H1 (cell line): ENCODE measurements at regions not wholly inside any gene's neighbourhood (a gene's known extent, or its start where the extent isn't known, plus 50 kb on each side); places are given as distances from the start of the nearest gene placed in this dataset.

Experiments
- ATF3 ChIP-seq: IDR thresholded peaks from 2 replicates; pipeline ENCODE4 v1.6.1; 2011; ENCODE audit warnings: low read depth, mild to moderate bottlenecking, low read length; ENCODE audit not compliant: insufficient read depth
- CTCF ChIP-seq, 3 experiments: IDR thresholded peaks; 1 replicate in 2 of 3; 2 replicates in 1 of 3; pipeline versions ENCODE4 v1.5.1 to v1.6.1; 2011; ENCODE audit warnings: low read length in 3 of 3, mild to moderate bottlenecking in 3 of 3, inconsistent platforms in 2 of 3, low read depth in 1 of 3, moderate library complexity in 1 of 3; ENCODE audit not compliant: insufficient read depth in 1 of 3; ENCODE audit errors: control extremely low read depth in 1 of 3
- EGR1 ChIP-seq: IDR thresholded peaks from 2 replicates; pipeline ENCODE4 v1.6.1; 2011; ENCODE audit warnings: low read depth, low read length, borderline replicate concordance
- EP300 ChIP-seq, 2 experiments: IDR thresholded peaks; 1 replicate in 1 of 2; 2 replicates in 1 of 2; pipeline ENCODE4 v1.6.1; 2011 to 2012; ENCODE audit warnings: low read depth in 2 of 2, low read length in 2 of 2, mild to moderate bottlenecking in 2 of 2, borderline replicate concordance in 1 of 2, inconsistent platforms in 1 of 2, moderate library complexity in 1 of 2
- EZH2 ChIP-seq: fragments of 200-600 bp; sonication (generic); IDR thresholded peaks from 2 replicates; pipeline ENCODE4 v1.7.1; 2012; ENCODE audit warnings: low read depth, mild to moderate bottlenecking, moderate library complexity, low read length, inconsistent platforms; ENCODE audit not compliant: severe bottlenecking
- HDAC6 ChIP-seq: IDR thresholded peaks from one replicate; pipeline ENCODE4 v1.7.1; 2012; ENCODE audit warnings: low read depth, mild to moderate bottlenecking, inconsistent platforms, low read length, moderate library complexity
- KDM5A ChIP-seq: fragments of 200-600 bp; IDR thresholded peaks from 2 replicates; pipeline ENCODE4 v1.7.1; 2012; ENCODE audit warnings: mild to moderate bottlenecking, low read length, inconsistent platforms, mixed read lengths
- POLR2A ChIP-seq, 2 experiments: IDR thresholded peaks; 1 replicate in 1 of 2; 2 replicates in 1 of 2; pipeline ENCODE4 v1.6.1; 2011; ENCODE audit warnings: low read depth in 2 of 2, low read length in 2 of 2, mild to moderate bottlenecking in 2 of 2; ENCODE audit errors: control extremely low read depth in 1 of 2
- RBBP5 ChIP-seq: IDR thresholded peaks from 2 replicates; pipeline ENCODE4 v1.7.1; 2012; ENCODE audit warnings: low read depth, mild to moderate bottlenecking, inconsistent platforms, low read length, moderate library complexity, borderline replicate concordance
- SIX5 ChIP-seq: IDR thresholded peaks from 2 replicates; pipeline ENCODE4 v1.6.1; 2011; ENCODE audit warnings: mild to moderate bottlenecking, low read depth, low read length
- SP1 ChIP-seq: IDR thresholded peaks from 2 replicates; pipeline ENCODE4 v1.6.1; 2011; ENCODE audit warnings: low read depth, low read length
- TCF12 ChIP-seq: IDR thresholded peaks from 2 replicates; pipeline ENCODE4 v1.6.1; 2011; ENCODE audit warnings: low read depth, mild to moderate bottlenecking, low read length

GRCh38 chr4:79034544-79034943 is 95.3 kb upstream of the PAQR3 start:
- TF ChIP-seq EZH2 = no peak
- TF ChIP-seq POLR2A (IDR thresholded peaks at IDR 0.05; ENCODE audit: control extremely low read depth in 1 of 2, low read depth in 2 of 2, low read length in 2 of 2) = no peak
- TF ChIP-seq SIX5 = no peak
- no peak for TF ChIP-seq RBBP5
- no peak for TF ChIP-seq HDAC6
- no peak for TF ChIP-seq CTCF (IDR thresholded peaks at IDR 0.05; ENCODE audit: control extremely low read depth in 1 of 3, insufficient read depth in 1 of 3, low read depth in 1 of 3, low read length in 3 of 3)
- no peak for TF ChIP-seq EP300 (IDR thresholded peaks at IDR 0.05; ENCODE audit: borderline replicate concordance in 1 of 2, low read depth in 2 of 2, low read length in 2 of 2)
- no peak for TF ChIP-seq TCF12
- no peak for TF ChIP-seq SP1
- no peak for TF ChIP-seq EGR1
- no peak for TF ChIP-seq ATF3
- TF ChIP-seq KDM5A = no peak
